ENCODE measurements at regions not wholly inside any gene's neighbourhood (a gene's known extent, or its start where the extent isn't known, plus 50 kb on each side); places are given as distances from the start of the nearest gene placed in this dataset.

- Histone ChIP-seq H3K4me3 (ENCODE audit: low read depth, low read length) (no peak overlapping the region), H3K9me3 (ENCODE audit: severe bottlenecking) (no peaks in the 10 kb centered on the region), H3K27me3 (ENCODE audit: insufficient read depth, low read depth, severe bottlenecking) (no peaks in the 10 kb centered on the region), H3K27ac (no peak overlapping the region), H3K36me3 (no peaks in the 10 kb centered on the region)
- no peak for TF ChIP-seq CTCF (IDR thresholded peaks at IDR 0.05; ENCODE audit: low read depth, low read length)
- DNase-seq: no peak
Observed at GRCh38 chr5:156134216-156134615, 192.7 kb upstream of the SGCD start.

GRCh38 chr5:156135531-156135930 lies 191.4 kb upstream of the SGCD start:
- Histone ChIP-seq H3K27ac (no peak overlapping the region), H3K27me3 (ENCODE audit: insufficient read depth, low read depth, severe bottlenecking) (no peaks in the 10 kb centered on the region), H3K36me3 (no peaks in the 10 kb centered on the region), H3K9me3 (ENCODE audit: severe bottlenecking) (no peaks in the 10 kb centered on the region), H3K4me3 (ENCODE audit: low read depth, low read length) (no peak overlapping the region)
- no peak for DNase-seq
- TF ChIP-seq CTCF (IDR thresholded peaks at IDR 0.05; ENCODE audit: low read depth, low read length): no peak

GRCh38 chr5:156137071-156137869 lies 189.7 kb upstream of the SGCD start:
- no peak overlapping the region for H3K27ac ChIP-seq

GRCh38 chr5:156142867-156143266 lies 184.1 kb upstream of the SGCD start:
- TF ChIP-seq CTCF (IDR thresholded peaks at IDR 0.05; ENCODE audit: low read depth, low read length): no peak
- H3K36me3 ChIP-seq: no peaks in the 10 kb centered on the region
- H3K27ac ChIP-seq: no peak overlapping the region
- peaks cover 11% of the 10 kb centered on the region for H3K9me3 ChIP-seq (ENCODE audit: severe bottlenecking)
- no peak for DNase-seq
- no peak overlapping the region for H3K4me3 ChIP-seq (ENCODE audit: low read depth, low read length)
- H3K27me3 ChIP-seq (ENCODE audit: insufficient read depth, low read depth, severe bottlenecking): no peaks in the 10 kb centered on the region

More at GRCh38 chr5:156137071-156137869, 189.7 kb upstream of the SGCD start:
- peaks cover under 1% of the 10 kb centered on the region for H3K9me3 ChIP-seq (ENCODE audit: severe bottlenecking)
- no peak for DNase-seq
- no peak for TF ChIP-seq CTCF (IDR thresholded peaks at IDR 0.05; ENCODE audit: low read depth, low read length)
- no peak overlapping the region for H3K4me3 ChIP-seq (ENCODE audit: low read depth, low read length)
- H3K27me3 ChIP-seq (ENCODE audit: insufficient read depth, low read depth, severe bottlenecking): no peaks in the 10 kb centered on the region
- H3K36me3 ChIP-seq: no peaks in the 10 kb centered on the region

GRCh38 chr5:156147261-156147943 lies 179.6 kb upstream of the SGCD start:
- no peak for TF ChIP-seq CTCF (IDR thresholded peaks at IDR 0.05; ENCODE audit: low read depth, low read length)
- no peaks in the 10 kb centered on the region for H3K27me3 ChIP-seq (ENCODE audit: insufficient read depth, low read depth, severe bottlenecking)
- DNase-seq: no peak
- H3K27ac ChIP-seq: no peak overlapping the region
- H3K9me3 ChIP-seq (ENCODE audit: severe bottlenecking): peaks cover 10% of the 10 kb centered on the region
- H3K36me3 ChIP-seq: no peaks in the 10 kb centered on the region
- no peak overlapping the region for H3K4me3 ChIP-seq (ENCODE audit: low read depth, low read length)

All from WERI-Rb-1 (cell line).